Panc1 (cell line): ENCODE measurements at regions not wholly inside any gene's neighbourhood (a gene's known extent, or its start where the extent isn't known, plus 50 kb on each side); places are given as distances from the start of the nearest gene placed in this dataset.

Experiments
- ATAC-seq: fragments of 200-7000 bp; cut with Tn5 transposase; 2 replicates; pipeline ENCODE4 v1.9.1; 2020; ENCODE audit warnings: mild to moderate bottlenecking, moderate library complexity
- BruUV-seq: library from RNA; stranded (reverse); fragments of 400-500 nt; replicated peaks from 2 replicates; lab custom pipeline; 2021; lab: Mats Ljungman, UMichigan
- CTCF ChIA-PET: fragments of 300-600 bp; sonication (Branson Sonifier 250); formaldehyde crosslinking; loops from one replicate; lab custom pipeline; 2022; ENCODE audit warnings: antibody characterized with exemption; lab: Charles Lee
- POLR2A ChIA-PET: fragments of 300-600 bp; sonication (Branson Sonifier 250); formaldehyde crosslinking; loops from one replicate; lab custom pipeline; 2022; ENCODE audit warnings: antibody characterized with exemption; lab: Charles Lee
- DNase-seq: peaks from one replicate; pipeline ENCODE4 v3.0.0-alpha.2; 2010; ENCODE audit warnings: low read depth, low spot score
- H3K27ac ChIP-seq: 2 replicates; pipeline ENCODE4 v1.5.1; 2011; ENCODE audit warnings: mild to moderate bottlenecking, low read length, inconsistent platforms
- H3K27me3 ChIP-seq: fragments of 200-500 bp; sonication (Bioruptor generic); 2 replicates; pipeline ENCODE4 v1.6.0; 2014; ENCODE audit warnings: low read length, inconsistent platforms; ENCODE audit not compliant: control insufficient read depth, insufficient read depth
- H3K36me3 ChIP-seq: fragments of 200-500 bp; sonication (Bioruptor generic); 2 replicates; pipeline ENCODE4 v1.5.1; 2014; ENCODE audit warnings: inconsistent platforms, mild to moderate bottlenecking, low read length, moderate library complexity; ENCODE audit not compliant: control insufficient read depth, insufficient read depth
- H3K4me1 ChIP-seq: 2 replicates; pipeline ENCODE4 v1.5.1; 2011; ENCODE audit warnings: inconsistent platforms, mild to moderate bottlenecking, low read length, moderate library complexity; ENCODE audit not compliant: control insufficient read depth, insufficient read depth
- H3K4me3 ChIP-seq, 2 experiments: 2 replicates each; pipeline ENCODE4 v1.5.1; 2011 to 2012; ENCODE audit warnings: low read depth in 2 of 2, low read length in 2 of 2, mild to moderate bottlenecking in 2 of 2, inconsistent platforms in 1 of 2, moderate library complexity in 1 of 2
- H3K9me3 ChIP-seq: fragments of 200-500 bp; sonication (Bioruptor generic); 2 replicates; pipeline ENCODE4 v1.5.1; 2014; ENCODE audit warnings: low read depth, mild to moderate bottlenecking, inconsistent platforms, low read length, moderate library complexity; ENCODE audit not compliant: control insufficient read depth, insufficient read depth
- POLR2AphosphoS5 ChIP-seq: IDR thresholded peaks from 2 replicates; pipeline ENCODE4 v1.6.1; 2012; ENCODE audit warnings: mild to moderate bottlenecking, low read depth, low read length, moderate library complexity
- SIN3A ChIP-seq: IDR thresholded peaks from 2 replicates; pipeline ENCODE4 v1.6.1; 2012; ENCODE audit warnings: low read depth, mild to moderate bottlenecking, low read length, moderate library complexity, borderline replicate concordance; ENCODE audit not compliant: insufficient read depth
- TCF7L2 ChIP-seq: IDR thresholded peaks from 2 replicates; pipeline ENCODE4 v1.6.1; 2011; ENCODE audit warnings: mild to moderate bottlenecking, low read depth, low read length, inconsistent platforms
- in situ Hi-C: cut with HindIII; loops from 2 replicates; pipeline ENCODE4 v1.10.0; 2016; ENCODE audit warnings: low sequenced_read_pairs, low pct_unique_long_range_greater_than_20kb
- intact Hi-C: fragments of 100-400 bp; cut with micrococcal nuclease; formaldehyde crosslinking; loops from one replicate; pipeline ENCODE4 v1.10.0; 2022; ENCODE audit not compliant: unreplicated experiment
- TF ChIP-seq, protein P1 (sequence below), 2 experiments: IDR thresholded peaks; 2 replicates each; pipeline ENCODE4 v1.6.1; 2011 to 2012; ENCODE audit warnings: low read depth in 2 of 2, control low read depth in 1 of 2, low read length in 1 of 2, mild to moderate bottlenecking in 1 of 2, moderate library complexity in 1 of 2; ENCODE audit not compliant: insufficient read depth in 1 of 2
- TF ChIP-seq, protein P2 (sequence below): fragments of 450-650 bp; IDR thresholded peaks from 2 replicates; pipeline ENCODE4 v1.5.1; 2017; ENCODE audit warnings: mild to moderate bottlenecking

DNA sequence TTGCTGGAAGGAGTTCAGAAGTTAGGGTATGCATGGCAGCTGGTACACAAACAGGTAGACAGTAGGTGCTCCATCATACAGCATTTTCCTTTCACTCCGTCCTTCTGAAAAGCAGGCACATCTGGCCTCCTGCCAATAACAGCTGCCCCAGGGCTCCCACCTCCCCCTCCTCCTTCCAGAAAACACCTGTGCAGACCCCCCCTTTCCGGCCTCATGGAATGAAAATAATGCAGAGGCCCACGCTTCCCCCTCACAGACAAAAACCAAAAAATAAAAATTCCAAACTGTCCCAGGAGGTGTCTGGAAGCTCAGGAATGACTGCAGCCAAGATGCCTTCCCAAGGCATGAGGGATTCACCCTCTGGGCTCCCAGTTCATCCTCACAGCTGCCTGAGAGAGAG lies 185.5 kb downstream of the MN1 start:
- ATAC-seq (no peak), DNase-seq (no peak)
- ChIA-PET POLR2A (no interaction called here), CTCF (no interaction called here)
- no peaks in the 10 kb centered on the region for H3K36me3 ChIP-seq
- H3K4me3 ChIP-seq: no peak overlapping the region
- no peaks in the 10 kb centered on the region for H3K9me3 ChIP-seq
- BruUV-seq: no TSS peak
- H3K4me1 ChIP-seq: no peaks in the 10 kb centered on the region
- intact Hi-C loops: no loop called here
- no peak overlapping the region for H3K27ac ChIP-seq
- in situ Hi-C loops: no loop called here
- TF ChIP-seq SIN3A: no peak
- H3K27me3 ChIP-seq: no peaks in the 10 kb centered on the region

DNA sequence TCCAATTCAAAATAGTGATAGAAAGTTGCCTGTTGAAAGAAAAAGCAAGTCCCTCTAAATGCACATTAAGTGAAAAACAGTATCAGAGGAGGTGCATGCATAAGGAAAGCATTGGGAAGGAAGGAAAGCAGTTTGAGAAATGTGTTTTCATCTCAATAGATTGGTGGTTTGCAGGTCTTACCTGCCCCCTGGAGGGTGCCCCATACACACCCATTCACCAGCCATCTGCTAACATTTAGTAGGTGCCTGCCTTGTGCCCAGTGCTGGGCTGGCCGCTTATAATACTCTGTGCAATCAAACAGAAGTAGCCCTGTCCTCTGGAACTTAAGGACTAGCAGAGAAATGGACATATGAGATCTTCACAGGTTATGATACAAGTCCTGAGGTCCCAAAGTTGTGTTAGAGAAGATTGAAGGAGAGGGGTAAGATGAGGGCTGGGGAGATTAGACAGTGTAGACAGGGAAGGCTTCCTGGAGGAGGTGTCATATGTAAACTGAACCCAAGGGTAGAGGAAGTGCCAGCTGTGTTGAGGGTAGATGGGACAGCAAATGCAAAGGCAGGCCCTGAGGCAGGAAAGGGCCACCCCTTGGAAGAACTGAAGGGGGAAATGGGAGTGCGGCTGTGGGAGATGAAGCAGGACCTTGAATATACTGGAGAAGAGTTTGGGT lies 184.2 kb downstream of the MN1 start:
- Histone ChIP-seq H3K4me3 (no peak overlapping the region), H3K4me1 (no peaks in the 10 kb centered on the region), H3K27ac (no peak overlapping the region), H3K9me3 (no peaks in the 10 kb centered on the region), H3K36me3 (no peaks in the 10 kb centered on the region), H3K27me3 (no peaks in the 10 kb centered on the region)
- DNase-seq: no peak
- BruUV-seq: no TSS peak
- in situ Hi-C loops: no loop called here
- POLR2A ChIA-PET: interaction anchor here (0.5 kb wide), 1 partner anchor 1797 kb away, joined by 5 read pairs; no protein-coding TSS in a partner anchor
- CTCF ChIA-PET: no interaction called here
- ATAC-seq: no peak
- no peak for TF ChIP-seq SIN3A
- TF ChIP-seq, protein P1, sequence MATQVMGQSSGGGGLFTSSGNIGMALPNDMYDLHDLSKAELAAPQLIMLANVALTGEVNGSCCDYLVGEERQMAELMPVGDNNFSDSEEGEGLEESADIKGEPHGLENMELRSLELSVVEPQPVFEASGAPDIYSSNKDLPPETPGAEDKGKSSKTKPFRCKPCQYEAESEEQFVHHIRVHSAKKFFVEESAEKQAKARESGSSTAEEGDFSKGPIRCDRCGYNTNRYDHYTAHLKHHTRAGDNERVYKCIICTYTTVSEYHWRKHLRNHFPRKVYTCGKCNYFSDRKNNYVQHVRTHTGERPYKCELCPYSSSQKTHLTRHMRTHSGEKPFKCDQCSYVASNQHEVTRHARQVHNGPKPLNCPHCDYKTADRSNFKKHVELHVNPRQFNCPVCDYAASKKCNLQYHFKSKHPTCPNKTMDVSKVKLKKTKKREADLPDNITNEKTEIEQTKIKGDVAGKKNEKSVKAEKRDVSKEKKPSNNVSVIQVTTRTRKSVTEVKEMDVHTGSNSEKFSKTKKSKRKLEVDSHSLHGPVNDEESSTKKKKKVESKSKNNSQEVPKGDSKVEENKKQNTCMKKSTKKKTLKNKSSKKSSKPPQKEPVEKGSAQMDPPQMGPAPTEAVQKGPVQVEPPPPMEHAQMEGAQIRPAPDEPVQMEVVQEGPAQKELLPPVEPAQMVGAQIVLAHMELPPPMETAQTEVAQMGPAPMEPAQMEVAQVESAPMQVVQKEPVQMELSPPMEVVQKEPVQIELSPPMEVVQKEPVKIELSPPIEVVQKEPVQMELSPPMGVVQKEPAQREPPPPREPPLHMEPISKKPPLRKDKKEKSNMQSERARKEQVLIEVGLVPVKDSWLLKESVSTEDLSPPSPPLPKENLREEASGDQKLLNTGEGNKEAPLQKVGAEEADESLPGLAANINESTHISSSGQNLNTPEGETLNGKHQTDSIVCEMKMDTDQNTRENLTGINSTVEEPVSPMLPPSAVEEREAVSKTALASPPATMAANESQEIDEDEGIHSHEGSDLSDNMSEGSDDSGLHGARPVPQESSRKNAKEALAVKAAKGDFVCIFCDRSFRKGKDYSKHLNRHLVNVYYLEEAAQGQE (IDR thresholded peaks at IDR 0.05; ENCODE audit: insufficient read depth in 1 of 2, low read depth in 2 of 2, low read length in 1 of 2): no peak
- TF ChIP-seq POLR2AphosphoS5: no peak
- TF ChIP-seq, protein P2, sequence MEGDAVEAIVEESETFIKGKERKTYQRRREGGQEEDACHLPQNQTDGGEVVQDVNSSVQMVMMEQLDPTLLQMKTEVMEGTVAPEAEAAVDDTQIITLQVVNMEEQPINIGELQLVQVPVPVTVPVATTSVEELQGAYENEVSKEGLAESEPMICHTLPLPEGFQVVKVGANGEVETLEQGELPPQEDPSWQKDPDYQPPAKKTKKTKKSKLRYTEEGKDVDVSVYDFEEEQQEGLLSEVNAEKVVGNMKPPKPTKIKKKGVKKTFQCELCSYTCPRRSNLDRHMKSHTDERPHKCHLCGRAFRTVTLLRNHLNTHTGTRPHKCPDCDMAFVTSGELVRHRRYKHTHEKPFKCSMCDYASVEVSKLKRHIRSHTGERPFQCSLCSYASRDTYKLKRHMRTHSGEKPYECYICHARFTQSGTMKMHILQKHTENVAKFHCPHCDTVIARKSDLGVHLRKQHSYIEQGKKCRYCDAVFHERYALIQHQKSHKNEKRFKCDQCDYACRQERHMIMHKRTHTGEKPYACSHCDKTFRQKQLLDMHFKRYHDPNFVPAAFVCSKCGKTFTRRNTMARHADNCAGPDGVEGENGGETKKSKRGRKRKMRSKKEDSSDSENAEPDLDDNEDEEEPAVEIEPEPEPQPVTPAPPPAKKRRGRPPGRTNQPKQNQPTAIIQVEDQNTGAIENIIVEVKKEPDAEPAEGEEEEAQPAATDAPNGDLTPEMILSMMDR: no peak
- TF ChIP-seq TCF7L2: no peak
- intact Hi-C loops: no loop called here
